Nephron (organoid): ENCODE measurements at regions not wholly inside any gene's neighbourhood (a gene's known extent, or its start where the extent isn't known, plus 50 kb on each side); places are given as distances from the start of the nearest gene placed in this dataset.

ENCODE experiments used
- H3K27ac Mint-ChIP-seq, 3 experiments: 2 replicates each; pipeline ENCODE4 v1.8.0; 2020; ENCODE audit warnings: mixed read lengths in 3 of 3, mild to moderate bottlenecking in 2 of 3, moderate library complexity in 1 of 3
- H3K27me3 Mint-ChIP-seq: 2 replicates; pipeline ENCODE4 v1.8.0; 2021; ENCODE audit warnings: low read depth, mild to moderate bottlenecking, moderate library complexity, mixed read lengths
- H3K36me3 Mint-ChIP-seq: 2 replicates; pipeline ENCODE4 v1.8.0; 2020; ENCODE audit warnings: low read depth, mixed read lengths
- H3K4me1 Mint-ChIP-seq: 2 replicates; pipeline ENCODE4 v1.8.0; 2020; ENCODE audit warnings: mixed read lengths
- H3K4me3 Mint-ChIP-seq, 3 experiments: 2 replicates each; pipeline ENCODE4 v1.8.0; 2020; ENCODE audit warnings: mild to moderate bottlenecking in 3 of 3, mixed read lengths in 3 of 3, moderate library complexity in 2 of 3
- H3K9me3 Mint-ChIP-seq: 2 replicates; pipeline ENCODE4 v1.8.0; 2020; ENCODE audit warnings: mixed read lengths
- CTCF ChIP-seq, 3 experiments: fragments of 200-600 bp; sonication (generic); IDR thresholded peaks; one replicate each; pipeline ENCODE4 v1.5.0; 2021; ENCODE audit warnings: antibody characterized with exemption in 3 of 3; ENCODE audit not compliant: unreplicated experiment in 3 of 3

- Mint-ChIP-seq H3K4me1 (peaks cover 3% of the 10 kb centered on the region), H3K27ac (no peak overlapping the region), H3K27me3 (peaks cover 17% of the 10 kb centered on the region), H3K4me3 (no peak overlapping the region), H3K9me3 (peaks cover 14% of the 10 kb centered on the region), H3K36me3 (peaks cover 4% of the 10 kb centered on the region)
- no peak for TF ChIP-seq CTCF (IDR thresholded peaks at IDR 0.05; ENCODE audit: unreplicated experiment in 3 of 3)
These were observed 179.2 kb upstream of the ZMIZ1 start for GRCh38 chr10:78889536-78890063.

- Mint-ChIP-seq H3K27me3 (peaks cover 21% of the 10 kb centered on the region), H3K4me3 (no peak overlapping the region), H3K4me1 (peaks cover 3% of the 10 kb centered on the region), H3K36me3 (no peaks in the 10 kb centered on the region), H3K9me3 (peaks cover 11% of the 10 kb centered on the region), H3K27ac (no peak overlapping the region)
- TF ChIP-seq CTCF (IDR thresholded peaks at IDR 0.05; ENCODE audit: unreplicated experiment in 3 of 3), result no peak
These were observed 178.3 kb upstream of the ZMIZ1 start for GRCh38 chr10:78890506-78890905.

- Mint-ChIP-seq H3K27ac (no peak overlapping the region), H3K36me3 (no peaks in the 10 kb centered on the region), H3K4me1 (peaks cover 3% of the 10 kb centered on the region), H3K27me3 (peaks cover 24% of the 10 kb centered on the region), H3K4me3 (no peak overlapping the region), H3K9me3 (no peaks in the 10 kb centered on the region)
- no peak for TF ChIP-seq CTCF (IDR thresholded peaks at IDR 0.05; ENCODE audit: unreplicated experiment in 3 of 3)
These were observed 177.0 kb upstream of the ZMIZ1 start for GRCh38 chr10:78891741-78892140.

- no peak overlapping the region for H3K27ac Mint-ChIP-seq
- peaks cover 30% of the 10 kb centered on the region for H3K27me3 Mint-ChIP-seq
- no peak overlapping the region for H3K4me3 Mint-ChIP-seq
- peaks cover 3% of the 10 kb centered on the region for H3K4me1 Mint-ChIP-seq
- no peaks in the 10 kb centered on the region for H3K36me3 Mint-ChIP-seq
- TF ChIP-seq CTCF (IDR thresholded peaks at IDR 0.05; ENCODE audit: unreplicated experiment in 3 of 3), result no peak
- H3K9me3 Mint-ChIP-seq, result no peaks in the 10 kb centered on the region
These were observed 176.2 kb upstream of the ZMIZ1 start for GRCh38 chr10:78892338-78893176.

GRCh38 chr10:78893217-78893616, 175.5 kb upstream of the ZMIZ1 start:
- TF ChIP-seq CTCF (IDR thresholded peaks at IDR 0.05; ENCODE audit: unreplicated experiment in 3 of 3), result no peak
- Mint-ChIP-seq H3K9me3 (no peaks in the 10 kb centered on the region), H3K4me1 (peaks cover 3% of the 10 kb centered on the region), H3K4me3 (no peak overlapping the region), H3K36me3 (no peaks in the 10 kb centered on the region), H3K27me3 (peaks cover 30% of the 10 kb centered on the region), H3K27ac (no peak overlapping the region)
